NT2/D1 (cell line): ENCODE measurements at regions not wholly inside any gene's neighbourhood (a gene's known extent, or its start where the extent isn't known, plus 50 kb on each side); places are given as distances from the start of the nearest gene placed in this dataset.

Source experiments
- DNase-seq: peaks from one replicate; pipeline ENCODE4 v3.0.0-alpha.2; 2011; ENCODE audit warnings: low read depth, low spot score
- H3K27me3 ChIP-seq: 2 replicates; pipeline ENCODE4 v1.6.0; 2011; ENCODE audit warnings: mild to moderate bottlenecking; ENCODE audit not compliant: insufficient read length, insufficient read depth
- H3K36me3 ChIP-seq: 2 replicates; pipeline ENCODE4 v1.6.1; 2011; ENCODE audit warnings: mild to moderate bottlenecking, low read length, mixed read lengths; ENCODE audit not compliant: insufficient read depth, insufficient read length
- H3K4me1 ChIP-seq: 2 replicates; pipeline ENCODE4 v1.5.1; 2011; ENCODE audit not compliant: insufficient read depth, insufficient read length
- H3K4me3 ChIP-seq: 2 replicates; pipeline ENCODE4 v1.5.1; 2011; ENCODE audit warnings: low read depth; ENCODE audit not compliant: insufficient read length
- H3K9ac ChIP-seq: 2 replicates; pipeline ENCODE4 v1.6.0; 2011; ENCODE audit warnings: low read depth; ENCODE audit not compliant: insufficient read length
- H3K9me3 ChIP-seq: 2 replicates; pipeline ENCODE4 v1.5.1; 2011; ENCODE audit warnings: mild to moderate bottlenecking, low read length; ENCODE audit not compliant: insufficient read depth
- SUZ12 ChIP-seq: IDR thresholded peaks from 2 replicates; pipeline ENCODE4 v1.6.1; 2011; ENCODE audit not compliant: insufficient read length, insufficient read depth; ENCODE audit errors: extremely low read depth
- YY1 ChIP-seq: IDR thresholded peaks from 2 replicates; pipeline ENCODE4 v1.6.1; 2011; ENCODE audit not compliant: insufficient read length, insufficient read depth
- ZNF274 ChIP-seq: IDR thresholded peaks from 2 replicates; pipeline ENCODE4 v1.6.1; 2011; ENCODE audit warnings: mild to moderate bottlenecking, low read depth, low read length

DNA sequence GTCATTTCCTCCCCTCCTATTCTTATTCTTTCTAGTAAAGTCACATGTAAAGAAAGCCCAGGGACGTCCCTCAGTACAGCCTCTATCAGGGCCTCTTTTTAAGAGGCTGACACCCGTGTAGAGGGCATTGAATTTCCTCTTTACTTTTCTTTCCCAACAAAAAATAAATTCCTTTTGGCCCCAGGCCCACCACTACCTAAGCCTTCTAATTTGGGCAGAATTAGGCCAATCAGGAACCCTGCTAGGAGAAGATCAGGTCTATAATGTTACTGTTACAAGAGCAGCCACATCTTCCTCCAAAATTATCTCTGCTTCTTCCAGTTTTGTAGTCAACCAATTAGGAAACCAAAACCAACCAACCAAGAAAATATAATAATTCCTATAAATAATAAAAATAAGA, 189.6 kb upstream of the NREP start:
- Histone ChIP-seq H3K4me1 (no peaks in the 10 kb centered on the region), H3K36me3 (no peaks in the 10 kb centered on the region), H3K9ac (no peak overlapping the region), H3K27me3 (no peaks in the 10 kb centered on the region), H3K9me3 (no peaks in the 10 kb centered on the region), H3K4me3 (no peak overlapping the region)
- TF ChIP-seq ZNF274, result no peak
- no peak for TF ChIP-seq SUZ12
- no peak for TF ChIP-seq YY1
- no peak for DNase-seq

DNA sequence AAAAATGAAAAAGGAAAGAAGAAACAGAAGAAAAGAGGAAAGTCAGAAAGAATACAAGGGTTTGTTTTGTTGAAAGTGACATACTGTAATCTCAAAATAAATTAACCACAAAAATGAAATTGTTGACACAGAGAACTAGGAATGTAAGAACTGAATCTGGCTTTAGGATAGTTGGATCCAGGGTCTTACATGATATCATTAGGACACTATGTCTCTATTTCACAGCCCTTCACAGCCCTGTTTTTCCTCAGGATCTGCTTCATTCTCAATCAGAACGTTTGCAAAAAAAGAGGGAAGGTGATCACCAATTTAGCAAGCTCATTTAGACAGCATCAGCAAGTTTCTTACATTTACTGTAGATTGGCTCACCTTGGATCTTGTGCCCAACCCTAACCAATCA, 188.5 kb upstream of the NREP start:
- Histone ChIP-seq H3K9ac (no peak overlapping the region), H3K4me3 (no peak overlapping the region), H3K9me3 (no peaks in the 10 kb centered on the region), H3K36me3 (no peaks in the 10 kb centered on the region), H3K27me3 (no peaks in the 10 kb centered on the region), H3K4me1 (no peaks in the 10 kb centered on the region)
- TF ChIP-seq SUZ12, result no peak
- no peak for TF ChIP-seq YY1
- no peak for TF ChIP-seq ZNF274
- DNase-seq, result no peak

DNA sequence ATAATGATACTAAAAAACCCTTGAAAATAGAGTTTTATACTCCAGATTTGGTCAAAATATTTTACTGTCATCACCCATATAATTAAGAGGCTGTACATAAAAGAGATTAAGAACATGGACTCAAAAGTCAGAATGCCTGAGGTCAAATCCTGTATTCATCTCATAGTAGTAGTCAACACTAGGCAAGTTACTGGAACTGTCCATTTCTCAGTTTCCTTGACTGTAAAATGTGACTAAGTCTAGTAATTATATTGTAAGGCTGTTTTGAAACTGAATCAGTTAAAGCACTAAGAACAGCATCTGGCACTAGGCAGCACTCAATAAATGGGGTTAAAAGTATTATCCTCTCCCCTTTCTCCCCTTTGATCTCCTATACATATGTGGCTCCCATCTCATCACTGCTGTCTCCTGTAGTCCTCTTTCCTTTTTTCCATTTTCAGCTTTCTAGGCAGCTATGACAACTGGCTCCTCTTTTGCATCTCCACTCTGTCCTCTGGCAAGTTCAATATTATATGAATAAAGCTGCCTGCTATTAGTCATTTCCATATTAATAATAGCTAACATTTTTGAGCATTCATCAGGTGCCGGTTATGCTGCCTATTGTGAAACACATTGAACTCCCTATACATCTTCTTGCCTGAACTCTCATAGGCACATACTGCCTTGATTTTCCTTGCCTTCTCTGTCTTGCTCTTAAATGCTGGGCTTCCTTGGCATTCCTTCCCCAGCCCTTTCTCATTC, 185.8 kb upstream of the NREP start:
- no peaks in the 10 kb centered on the region for H3K4me1 ChIP-seq
- H3K27me3 ChIP-seq, result no peaks in the 10 kb centered on the region
- no peak for DNase-seq
- no peaks in the 10 kb centered on the region for H3K9me3 ChIP-seq
- H3K36me3 ChIP-seq, result no peaks in the 10 kb centered on the region
- TF ChIP-seq ZNF274, result no peak
- no peak for TF ChIP-seq SUZ12
- no peak for TF ChIP-seq YY1
- no peak overlapping the region for H3K9ac ChIP-seq
- no peak overlapping the region for H3K4me3 ChIP-seq

DNA sequence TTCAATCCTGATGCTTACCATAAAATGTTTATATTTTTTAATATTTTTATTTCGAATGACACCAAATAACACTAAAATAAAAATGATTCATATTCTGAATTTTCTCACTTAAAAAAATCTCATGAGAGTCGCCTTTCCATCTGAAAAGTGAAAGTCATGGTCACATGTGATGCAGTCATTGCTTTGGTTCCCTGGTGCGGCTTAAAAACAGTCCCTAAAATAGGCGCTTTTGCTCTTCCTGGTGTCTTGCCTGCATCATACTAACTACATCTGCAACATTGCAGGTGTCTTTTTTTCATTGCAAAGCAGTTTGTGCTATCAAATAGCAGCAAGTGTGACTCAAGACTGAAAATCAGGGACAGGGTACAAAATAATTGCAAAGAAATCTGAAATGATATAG, 185.2 kb upstream of the NREP start:
- H3K4me3 ChIP-seq, result no peak overlapping the region
- no peak overlapping the region for H3K9ac ChIP-seq
- no peak for TF ChIP-seq ZNF274
- TF ChIP-seq YY1, result no peak
- TF ChIP-seq SUZ12, result no peak
- no peaks in the 10 kb centered on the region for H3K36me3 ChIP-seq
- H3K4me1 ChIP-seq, result no peaks in the 10 kb centered on the region
- no peak for DNase-seq
- H3K9me3 ChIP-seq, result no peaks in the 10 kb centered on the region
- no peaks in the 10 kb centered on the region for H3K27me3 ChIP-seq

DNA sequence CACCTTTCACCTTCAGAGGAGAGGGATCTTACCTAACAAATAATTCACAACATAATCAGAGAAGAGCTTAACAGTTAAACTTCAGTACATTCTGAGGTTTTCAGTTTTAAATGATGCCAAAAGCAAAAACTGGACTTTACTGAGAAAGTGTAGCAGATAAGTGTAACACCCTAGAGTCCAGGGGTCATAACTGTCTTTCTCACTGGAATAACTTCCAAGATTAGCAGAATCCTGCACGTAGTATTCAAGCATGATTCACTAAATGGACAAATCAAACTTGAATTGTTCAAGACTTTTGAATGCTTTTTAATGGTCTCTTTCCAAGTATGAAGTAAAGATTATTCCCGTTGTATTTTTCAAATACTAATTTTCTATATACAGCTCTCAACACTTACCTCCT, 180.1 kb upstream of the NREP start:
- TF ChIP-seq ZNF274 (no peak), SUZ12 (no peak), YY1 (no peak)
- no peak overlapping the region for H3K9ac ChIP-seq
- DNase-seq, result no peak
- no peaks in the 10 kb centered on the region for H3K9me3 ChIP-seq
- H3K27me3 ChIP-seq, result no peaks in the 10 kb centered on the region
- no peaks in the 10 kb centered on the region for H3K36me3 ChIP-seq
- H3K4me1 ChIP-seq, result no peaks in the 10 kb centered on the region
- H3K4me3 ChIP-seq, result no peak overlapping the region

DNA sequence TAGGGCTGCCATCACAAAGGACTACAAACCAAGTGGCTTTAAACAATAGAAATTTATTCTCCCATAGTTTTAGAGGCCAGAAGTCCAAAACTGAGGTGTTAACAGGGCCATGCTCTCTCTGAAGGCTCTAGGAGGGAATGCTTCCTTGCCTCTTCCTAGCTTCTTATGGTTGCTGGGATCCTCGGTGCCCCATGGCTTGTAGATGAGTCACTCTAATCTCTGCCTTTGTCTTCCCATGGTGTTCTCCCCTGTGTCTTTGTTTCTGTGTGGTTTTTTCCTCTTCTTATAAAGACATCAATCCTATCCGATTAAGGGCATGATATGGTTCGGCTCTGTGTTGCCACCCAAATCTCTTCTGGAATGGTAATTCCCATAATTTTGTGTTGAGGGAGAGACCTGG, 178.8 kb upstream of the NREP start:
- DNase-seq, result peak; percentile 18
- H3K9ac ChIP-seq, result no peak overlapping the region
- no peak overlapping the region for H3K4me3 ChIP-seq
- TF ChIP-seq ZNF274 (no peak), YY1 (no peak), SUZ12 (no peak)
- no peaks in the 10 kb centered on the region for H3K9me3 ChIP-seq
- no peaks in the 10 kb centered on the region for H3K4me1 ChIP-seq
- no peaks in the 10 kb centered on the region for H3K27me3 ChIP-seq
- no peaks in the 10 kb centered on the region for H3K36me3 ChIP-seq

DNA sequence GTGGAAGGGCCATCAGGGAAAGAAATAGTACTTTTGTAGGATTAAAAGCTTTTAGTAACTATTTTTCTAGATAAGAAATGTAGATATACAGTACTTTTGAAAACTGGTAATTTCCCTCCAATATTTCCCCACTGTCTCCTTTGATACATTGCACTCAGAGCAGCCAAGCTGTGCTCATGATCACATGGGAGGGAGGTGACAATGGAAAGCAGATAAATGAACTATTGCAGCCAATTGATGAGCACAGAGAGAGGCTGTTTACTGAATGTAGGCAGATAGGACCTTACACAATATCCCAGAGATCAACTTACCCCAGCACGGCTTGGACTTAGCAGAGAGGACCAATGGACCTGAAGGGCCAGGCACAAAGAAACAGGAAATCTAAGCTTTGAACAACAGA, 178.0 kb upstream of the NREP start:
- H3K36me3 ChIP-seq, result no peaks in the 10 kb centered on the region
- no peaks in the 10 kb centered on the region for H3K9me3 ChIP-seq
- H3K27me3 ChIP-seq, result no peaks in the 10 kb centered on the region
- H3K4me1 ChIP-seq, result no peaks in the 10 kb centered on the region
- no peak overlapping the region for H3K4me3 ChIP-seq
- DNase-seq, result no peak
- H3K9ac ChIP-seq, result no peak overlapping the region
- no peak for TF ChIP-seq YY1
- TF ChIP-seq SUZ12, result no peak
- no peak for TF ChIP-seq ZNF274
